HL-60 (cell line): ENCODE measurements at regions not wholly inside any gene's neighbourhood (a gene's known extent, or its start where the extent isn't known, plus 50 kb on each side); places are given as distances from the start of the nearest gene placed in this dataset.

Experiments
- POLR2AphosphoS5 ChIP-seq: IDR thresholded peaks from 2 replicates; pipeline ENCODE4 v1.6.1; 2012; ENCODE audit warnings: low read depth
- SPI1 ChIP-seq: IDR thresholded peaks from 2 replicates; pipeline ENCODE4 v1.6.1; 2012; ENCODE audit warnings: low read depth, mild to moderate bottlenecking, borderline replicate concordance
- TF ChIP-seq, protein P1 (sequence below): IDR thresholded peaks from one replicate; pipeline ENCODE4 v1.5.1; 2011; ENCODE audit warnings: low read length, control low read depth, inconsistent platforms; ENCODE audit not compliant: insufficient read depth
- TF ChIP-seq, protein P2 (sequence below): IDR thresholded peaks from 2 replicates; pipeline ENCODE4 v1.6.1; 2012; ENCODE audit warnings: low read depth; ENCODE audit not compliant: insufficient replicate concordance

- TF ChIP-seq, protein P1, sequence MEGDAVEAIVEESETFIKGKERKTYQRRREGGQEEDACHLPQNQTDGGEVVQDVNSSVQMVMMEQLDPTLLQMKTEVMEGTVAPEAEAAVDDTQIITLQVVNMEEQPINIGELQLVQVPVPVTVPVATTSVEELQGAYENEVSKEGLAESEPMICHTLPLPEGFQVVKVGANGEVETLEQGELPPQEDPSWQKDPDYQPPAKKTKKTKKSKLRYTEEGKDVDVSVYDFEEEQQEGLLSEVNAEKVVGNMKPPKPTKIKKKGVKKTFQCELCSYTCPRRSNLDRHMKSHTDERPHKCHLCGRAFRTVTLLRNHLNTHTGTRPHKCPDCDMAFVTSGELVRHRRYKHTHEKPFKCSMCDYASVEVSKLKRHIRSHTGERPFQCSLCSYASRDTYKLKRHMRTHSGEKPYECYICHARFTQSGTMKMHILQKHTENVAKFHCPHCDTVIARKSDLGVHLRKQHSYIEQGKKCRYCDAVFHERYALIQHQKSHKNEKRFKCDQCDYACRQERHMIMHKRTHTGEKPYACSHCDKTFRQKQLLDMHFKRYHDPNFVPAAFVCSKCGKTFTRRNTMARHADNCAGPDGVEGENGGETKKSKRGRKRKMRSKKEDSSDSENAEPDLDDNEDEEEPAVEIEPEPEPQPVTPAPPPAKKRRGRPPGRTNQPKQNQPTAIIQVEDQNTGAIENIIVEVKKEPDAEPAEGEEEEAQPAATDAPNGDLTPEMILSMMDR = no peak
- TF ChIP-seq, protein P2, sequence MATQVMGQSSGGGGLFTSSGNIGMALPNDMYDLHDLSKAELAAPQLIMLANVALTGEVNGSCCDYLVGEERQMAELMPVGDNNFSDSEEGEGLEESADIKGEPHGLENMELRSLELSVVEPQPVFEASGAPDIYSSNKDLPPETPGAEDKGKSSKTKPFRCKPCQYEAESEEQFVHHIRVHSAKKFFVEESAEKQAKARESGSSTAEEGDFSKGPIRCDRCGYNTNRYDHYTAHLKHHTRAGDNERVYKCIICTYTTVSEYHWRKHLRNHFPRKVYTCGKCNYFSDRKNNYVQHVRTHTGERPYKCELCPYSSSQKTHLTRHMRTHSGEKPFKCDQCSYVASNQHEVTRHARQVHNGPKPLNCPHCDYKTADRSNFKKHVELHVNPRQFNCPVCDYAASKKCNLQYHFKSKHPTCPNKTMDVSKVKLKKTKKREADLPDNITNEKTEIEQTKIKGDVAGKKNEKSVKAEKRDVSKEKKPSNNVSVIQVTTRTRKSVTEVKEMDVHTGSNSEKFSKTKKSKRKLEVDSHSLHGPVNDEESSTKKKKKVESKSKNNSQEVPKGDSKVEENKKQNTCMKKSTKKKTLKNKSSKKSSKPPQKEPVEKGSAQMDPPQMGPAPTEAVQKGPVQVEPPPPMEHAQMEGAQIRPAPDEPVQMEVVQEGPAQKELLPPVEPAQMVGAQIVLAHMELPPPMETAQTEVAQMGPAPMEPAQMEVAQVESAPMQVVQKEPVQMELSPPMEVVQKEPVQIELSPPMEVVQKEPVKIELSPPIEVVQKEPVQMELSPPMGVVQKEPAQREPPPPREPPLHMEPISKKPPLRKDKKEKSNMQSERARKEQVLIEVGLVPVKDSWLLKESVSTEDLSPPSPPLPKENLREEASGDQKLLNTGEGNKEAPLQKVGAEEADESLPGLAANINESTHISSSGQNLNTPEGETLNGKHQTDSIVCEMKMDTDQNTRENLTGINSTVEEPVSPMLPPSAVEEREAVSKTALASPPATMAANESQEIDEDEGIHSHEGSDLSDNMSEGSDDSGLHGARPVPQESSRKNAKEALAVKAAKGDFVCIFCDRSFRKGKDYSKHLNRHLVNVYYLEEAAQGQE = no peak
- TF ChIP-seq POLR2AphosphoS5 (no peak), SPI1 (no peak)
Measured at GRCh38 chrX:97828471-97828870, 944.8 kb downstream of the RPA4 start.
